DOHH2 (cell line): ENCODE measurements at regions not wholly inside any gene's neighbourhood (a gene's known extent, or its start where the extent isn't known, plus 50 kb on each side); places are given as distances from the start of the nearest gene placed in this dataset.

ENCODE experiments used
- H3F3A ChIP-seq: fragments of 200-600 bp; sonication (generic), shearing (Covaris generic); 2 replicates; pipeline ENCODE4 v1.6.0; 2016; ENCODE audit warnings: antibody characterized with exemption, mild to moderate bottlenecking; ENCODE audit not compliant: control insufficient read depth, insufficient read depth
- H3K27ac ChIP-seq: fragments of 200-600 bp; sonication (generic); 2 replicates; pipeline ENCODE4 v1.5.1; 2014; ENCODE audit warnings: low read depth, mild to moderate bottlenecking, low read length, moderate library complexity
- H3K27me3 ChIP-seq: fragments of 200-600 bp; sonication (generic); 2 replicates; pipeline ENCODE4 v1.6.1; 2014; ENCODE audit warnings: mild to moderate bottlenecking, low read length, mixed read lengths; ENCODE audit not compliant: control insufficient read depth
- H3K36me3 ChIP-seq: fragments of 200-600 bp; sonication (generic); 2 replicates; pipeline ENCODE4 v1.6.1; 2014; ENCODE audit warnings: mild to moderate bottlenecking, low read length, moderate library complexity, mixed read lengths; ENCODE audit not compliant: control insufficient read depth
- H3K4me1 ChIP-seq: fragments of 200-600 bp; sonication (generic); 2 replicates; pipeline ENCODE4 v1.6.1; 2014; ENCODE audit warnings: mild to moderate bottlenecking, low read length, mixed read lengths; ENCODE audit not compliant: control insufficient read depth
- H3K4me2 ChIP-seq: fragments of 200-600 bp; sonication (generic); 2 replicates; pipeline ENCODE4 v1.6.0; 2014; ENCODE audit warnings: mild to moderate bottlenecking, low read length, moderate library complexity
- H3K4me3 ChIP-seq: fragments of 200-600 bp; sonication (generic); 2 replicates; pipeline ENCODE4 v1.5.1; 2014; ENCODE audit warnings: mild to moderate bottlenecking, low read length, mixed read lengths
- H3K79me2 ChIP-seq: fragments of 200-600 bp; sonication (generic); 2 replicates; pipeline ENCODE4 v1.6.1; 2014; ENCODE audit warnings: mild to moderate bottlenecking, low read length, mixed read lengths; ENCODE audit not compliant: control insufficient read depth
- H3K9me2 ChIP-seq: fragments of 200-600 bp; sonication (generic); replicated peaks from 2 replicates; pipeline ENCODE4 v1.6.1; 2014; ENCODE audit warnings: mild to moderate bottlenecking, low read length, mixed read lengths; ENCODE audit not compliant: control insufficient read depth
- H3K9me3 ChIP-seq: fragments of 200-600 bp; sonication (generic); 2 replicates; pipeline ENCODE4 v1.6.1; 2014; ENCODE audit warnings: antibody characterized with exemption, low read length, mixed read lengths; ENCODE audit not compliant: control insufficient read depth, insufficient read depth
- H4K20me1 ChIP-seq: fragments of 200-600 bp; sonication (generic); 2 replicates; pipeline ENCODE4 v1.6.0; 2014; ENCODE audit warnings: low read depth, mild to moderate bottlenecking, antibody characterized with exemption, low read length, moderate library complexity; ENCODE audit not compliant: control insufficient read depth, insufficient read depth
- CTCF ChIP-seq: fragments of 200-600 bp; sonication (generic); IDR thresholded peaks from one replicate; pipeline ENCODE4 v1.5.1; 2014; ENCODE audit warnings: antibody characterized with exemption, mild to moderate bottlenecking, low read depth, low read length; ENCODE audit not compliant: poor library complexity, severe bottlenecking
- EZH2phosphoT487 ChIP-seq: fragments of 200-600 bp; sonication (generic); IDR thresholded peaks from 2 replicates; pipeline ENCODE4 v1.6.1; 2017; ENCODE audit warnings: borderline replicate concordance, mild to moderate bottlenecking, antibody characterized with exemption, low read length, moderate library complexity, mixed read lengths

- Histone ChIP-seq H3K27me3 (no peaks in the 10 kb centered on the region), H3K9me2 (no peaks in the 10 kb centered on the region), H3F3A (no peaks in the 10 kb centered on the region), H3K4me3 (no peak overlapping the region), H3K36me3 (no peaks in the 10 kb centered on the region), H3K79me2 (no peaks in the 10 kb centered on the region), H3K4me1 (no peaks in the 10 kb centered on the region), H3K27ac (no peak overlapping the region), H3K4me2 (no peak overlapping the region), H3K9me3 (no peaks in the 10 kb centered on the region), H4K20me1 (no peaks in the 10 kb centered on the region)
- TF ChIP-seq CTCF (no peak), EZH2phosphoT487 (no peak)
Observed at GRCh38 chr4:187160486-187160885, 436.8 kb upstream of the FAT1 start.

- Histone ChIP-seq H3K9me3 (no peaks in the 10 kb centered on the region), H3K4me1 (no peaks in the 10 kb centered on the region), H3F3A (no peaks in the 10 kb centered on the region), H3K36me3 (no peaks in the 10 kb centered on the region), H3K27me3 (no peaks in the 10 kb centered on the region), H3K27ac (no peak overlapping the region), H3K79me2 (no peaks in the 10 kb centered on the region), H3K4me3 (no peak overlapping the region), H3K4me2 (no peak overlapping the region), H3K9me2 (no peaks in the 10 kb centered on the region), H4K20me1 (no peaks in the 10 kb centered on the region)
- TF ChIP-seq CTCF (no peak), EZH2phosphoT487 (no peak)
Observed at GRCh38 chr4:187166886-187167512, 443.3 kb upstream of the FAT1 start.

GRCh38 chr4:187171706-187172339 is 448.2 kb upstream of the FAT1 start:
- no peaks in the 10 kb centered on the region for H3K27me3 ChIP-seq
- no peaks in the 10 kb centered on the region for H3K36me3 ChIP-seq
- H3F3A ChIP-seq = no peaks in the 10 kb centered on the region
- no peaks in the 10 kb centered on the region for H3K9me2 ChIP-seq
- H3K27ac ChIP-seq = no peak overlapping the region
- H3K9me3 ChIP-seq = no peaks in the 10 kb centered on the region
- no peak overlapping the region for H3K4me2 ChIP-seq
- H3K4me1 ChIP-seq = no peaks in the 10 kb centered on the region
- H4K20me1 ChIP-seq = no peaks in the 10 kb centered on the region
- TF ChIP-seq EZH2phosphoT487 = no peak
- TF ChIP-seq CTCF = no peak
- H3K79me2 ChIP-seq = no peaks in the 10 kb centered on the region
- H3K4me3 ChIP-seq = no peak overlapping the region
